K562 (cell line): ENCODE measurements at regions not wholly inside any gene's neighbourhood (a gene's known extent, or its start where the extent isn't known, plus 50 kb on each side); places are given as distances from the start of the nearest gene placed in this dataset.

ENCODE experiments used
- ATAC-seq: fragments of 200-7000 bp; cut with Tn5 transposase; 3 replicates; pipeline ENCODE4 v1.9.1; 2020; ENCODE audit warnings: moderate library complexity
- BruUV-seq: library from RNA; stranded (reverse); fragments of 400-500 nt; replicated peaks from 2 replicates; lab custom pipeline; 2021; lab: Mats Ljungman, UMichigan
- CTCF ChIA-PET: fragments of 300-600 bp; formaldehyde crosslinking; extraction: SDS; loops from one replicate; lab custom pipeline; 2021; ENCODE audit warnings: low intra/inter-chr PET ratio; lab: Yijun Ruan, JAX
- POLR2A ChIA-PET: fragments of 300-600, 350-650 bp; sonication (Branson Sonifier 250); formaldehyde crosslinking; extraction: SDS; loops from one replicate; lab custom pipeline; 2021; ENCODE audit warnings: antibody characterized with exemption, inconsistent platforms; lab: Yijun Ruan, JAX
- DNase-seq, 4 experiments: peaks; one replicate each; pipeline versions ENCODE4 v3.0.0 to v3.0.0-alpha.2; 2011 to 2018; ENCODE audit warnings: low spot score in 3 of 4, mixed read lengths in 3 of 4; ENCODE audit errors: extremely low read depth in 1 of 4
- FAIRE-seq: peaks from 2 replicates; lab custom pipeline; 2011; peaks lifted over from hg19 to GRCh38; lab: Jason Lieb, UNC
- H2AFZ ChIP-seq: 2 replicates; pipeline ENCODE4 v1.6.0; 2011; ENCODE audit warnings: low read depth, low read length, control low read depth, inconsistent platforms
- H3K27ac ChIP-seq: fragments of 200-600 bp; 3 replicates; pipeline ENCODE4 v1.8.0; 2011; ENCODE audit warnings: low read depth, mild to moderate bottlenecking, control low read depth, inconsistent platforms, low read length, moderate library complexity, mixed read lengths; ENCODE audit errors: extremely low read depth
- H3K27me3 ChIP-seq, 2 experiments: fragments of 300-600 bp in 1 of 2; 2 replicates in 1 of 2; 3 replicates in 1 of 2; pipeline versions ENCODE4 v1.6.0 to v1.8.0; 2011; ENCODE audit warnings: inconsistent platforms in 2 of 2, low read length in 2 of 2, mild to moderate bottlenecking in 1 of 2, mixed read lengths in 1 of 2, moderate library complexity in 1 of 2; ENCODE audit not compliant: control insufficient read depth in 2 of 2, insufficient read depth in 2 of 2
- H3K36me3 ChIP-seq: fragments of 300-600 bp; 3 replicates; pipeline ENCODE4 v1.8.0; 2011; ENCODE audit warnings: mild to moderate bottlenecking, low read length, inconsistent platforms; ENCODE audit not compliant: control insufficient read depth, insufficient read depth
- H3K4me1 ChIP-seq, 2 experiments: fragments of 200-600 bp in 1 of 2; replicated peaks in 1 of 2; 2 replicates in 1 of 2; 3 replicates in 1 of 2; pipeline versions ENCODE4 v1.5.1 to v1.8.0; 2011; ENCODE audit warnings: inconsistent platforms in 2 of 2, low read length in 2 of 2, mild to moderate bottlenecking in 1 of 2, mixed read lengths in 1 of 2, moderate library complexity in 1 of 2; ENCODE audit not compliant: control insufficient read depth in 2 of 2, insufficient read depth in 2 of 2
- H3K4me2 ChIP-seq: 2 replicates; pipeline ENCODE4 v1.6.1; 2011; ENCODE audit warnings: low read length, control low read depth, inconsistent platforms, mixed read lengths; ENCODE audit not compliant: insufficient read depth
- H3K4me3 ChIP-seq: fragments of 200-600 bp; sonication (generic), shearing (Covaris generic); 2 replicates; pipeline ENCODE4 v1.5.1; 2016; ENCODE audit warnings: control low read depth, inconsistent platforms
- H3K79me2 ChIP-seq: fragments of 200-600 bp; 3 replicates; pipeline ENCODE4 v1.8.0; 2011; ENCODE audit warnings: low read length, inconsistent platforms; ENCODE audit not compliant: control insufficient read depth, insufficient read depth
- H3K9ac ChIP-seq, 2 experiments: 2 replicates each; pipeline versions ENCODE4 v1.6.0 to v1.6.1; 2011; ENCODE audit warnings: low read depth in 2 of 2, low read length in 2 of 2, control low read depth in 1 of 2, inconsistent platforms in 1 of 2, mild to moderate bottlenecking in 1 of 2, mixed read lengths in 1 of 2; ENCODE audit not compliant: insufficient read depth in 1 of 2
- H3K9me1 ChIP-seq: one replicate; pipeline ENCODE4 v1.6.0; 2011; ENCODE audit warnings: inconsistent platforms, mild to moderate bottlenecking, low read length, moderate library complexity; ENCODE audit not compliant: control insufficient read depth, insufficient read depth
- H3K9me3 ChIP-seq: replicated peaks from 2 replicates; pipeline ENCODE4 v1.5.1; 2011; ENCODE audit warnings: low read depth, low read length, inconsistent platforms; ENCODE audit not compliant: control insufficient read depth, insufficient read depth
- H4K20me1 ChIP-seq: replicated peaks from 2 replicates; pipeline ENCODE4 v1.6.1; 2011; ENCODE audit warnings: low read length, inconsistent platforms, mixed read lengths; ENCODE audit not compliant: control insufficient read depth, insufficient read depth
- GTF3C2 ChIP-seq: IDR thresholded peaks from 3 replicates; pipeline ENCODE4 v1.6.1; 2011; ENCODE audit warnings: borderline replicate concordance, mild to moderate bottlenecking, moderate library complexity; ENCODE audit not compliant: insufficient read length; ENCODE audit errors: extremely low read depth
- MEIS2 ChIP-seq: fragments of 450-650 bp; IDR thresholded peaks from 2 replicates; pipeline ENCODE4 v1.6.1; 2014; ENCODE audit warnings: mild to moderate bottlenecking; ENCODE audit not compliant: partially characterized antibody
- ZNF121 ChIP-seq: sonication (generic); formaldehyde crosslinking; conservative IDR thresholded peaks from 2 replicates; pipeline ENCODE4 v1.8.0; 2022; ENCODE audit warnings: missing genetic modification reagents
- ZNF175 ChIP-seq: fragments of 200-800 bp; sonication (Bioruptor generic); IDR thresholded peaks from 2 replicates; pipeline ENCODE4 v1.6.1; 2016; ENCODE audit warnings: low read depth, mild to moderate bottlenecking, missing genetic modification characterization, missing compliant biosample characterization
- WGBS: fragments of 100-300 bp; shearing (Covaris generic); methylation state at CpG from one replicate; pipeline ENCODE4 v1.1.6; 2016; ENCODE audit warnings: low coverage, mixed read lengths; ENCODE audit not compliant: insufficient coverage; ENCODE audit errors: missing lambda C conversion rate; 5-methylcytosine and 5-hydroxymethylcytosine counted together
- in situ Hi-C: fragments of 300-500 bp; cut with MboI; formaldehyde crosslinking; loops from 4 replicates; pipeline ENCODE4 v1.15.0; 2018; ENCODE audit warnings: inconsistent platforms, mixed read lengths
- intact Hi-C: fragments of 100-400 bp; cut with micrococcal nuclease; formaldehyde crosslinking; loops from 2 replicates; pipeline ENCODE4 v1.14.2; 2022

DNA sequence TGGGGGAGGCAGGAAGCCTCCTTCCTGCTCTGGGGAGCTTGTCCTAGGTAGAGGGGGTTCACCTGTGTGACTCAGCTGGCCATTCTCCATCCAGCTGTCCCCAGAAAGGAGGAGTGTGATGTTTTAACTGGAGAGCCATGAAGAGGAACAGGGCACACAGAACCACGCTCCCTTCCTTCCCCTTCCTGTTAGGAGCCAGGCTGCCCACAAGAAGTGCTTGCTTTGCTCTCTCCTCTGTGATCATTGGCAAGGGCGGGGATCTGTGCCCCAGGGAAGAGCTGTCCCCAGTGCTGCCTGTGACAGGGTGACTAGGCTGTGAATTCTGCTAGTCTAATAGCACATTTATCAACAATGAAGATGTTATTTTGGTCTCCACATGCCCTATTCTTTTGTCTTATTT, 169.6 kb upstream of the GATB start (continued):
- no peak for TF ChIP-seq GTF3C2
- no peak for TF ChIP-seq ZNF175 (CRISPR knock-in tag)

DNA sequence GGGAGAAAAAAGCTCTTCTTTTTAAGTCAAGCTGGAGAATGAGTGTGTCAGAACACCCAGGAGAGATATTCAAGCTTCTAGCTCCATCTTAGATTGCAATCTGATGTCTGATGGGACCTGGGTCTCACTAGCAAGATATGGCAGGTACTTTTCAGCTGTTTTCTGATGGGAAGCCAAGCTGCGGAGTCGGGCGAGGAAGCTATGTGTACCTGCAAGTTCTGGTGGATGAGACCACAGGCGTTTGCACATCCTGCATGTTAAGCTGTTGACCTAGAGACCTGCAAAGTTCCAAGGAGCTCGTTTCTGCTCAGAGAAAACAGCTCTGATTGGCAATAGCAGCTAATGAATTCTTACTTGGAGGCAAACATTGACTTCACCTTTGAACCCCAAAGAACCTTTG, 167.3 kb upstream of the GATB start:
- no peaks in the 10 kb centered on the region for H3K9me3 ChIP-seq

More for the DNA sequence above, 167.3 kb upstream of the GATB start:
- intact Hi-C loops, result no loop called here
- POLR2A ChIA-PET, result interaction anchor here (0.7 kb wide), 1 partner anchor 818 kb away, joined by 3 read pairs; no protein-coding TSS in a partner anchor
- DNase-seq (no peak), ATAC-seq (no peak), FAIRE-seq (no peak)
- no peaks in the 10 kb centered on the region for H3K36me3 ChIP-seq
- TF ChIP-seq MEIS2, result no peak
- TF ChIP-seq ZNF121, result no peak
- in situ Hi-C loops, result no loop called here
- H3K27me3 ChIP-seq, result no peaks in the 10 kb centered on the region
- CTCF ChIA-PET, result no interaction called here
- H3K9me1 ChIP-seq, result no peaks in the 10 kb centered on the region
- no peak overlapping the region for H3K4me3 ChIP-seq
- H3K4me1 ChIP-seq, result no peaks in the 10 kb centered on the region
- no peak overlapping the region for H3K4me2 ChIP-seq
- no peaks in the 10 kb centered on the region for H3K79me2 ChIP-seq
- H3K9ac ChIP-seq, result no peak overlapping the region
- no TSS peak for BruUV-seq
- WGBS, result 0% methylated on average over 5 of the region's 5 CpGs
- H2AFZ ChIP-seq, result no peak overlapping the region
- no peak overlapping the region for H3K27ac ChIP-seq
- H4K20me1 ChIP-seq, result no peaks in the 10 kb centered on the region
